ENCODE measurements at regions not wholly inside any gene's neighbourhood (a gene's known extent, or its start where the extent isn't known, plus 50 kb on each side); places are given as distances from the start of the nearest gene placed in this dataset.

DNA sequence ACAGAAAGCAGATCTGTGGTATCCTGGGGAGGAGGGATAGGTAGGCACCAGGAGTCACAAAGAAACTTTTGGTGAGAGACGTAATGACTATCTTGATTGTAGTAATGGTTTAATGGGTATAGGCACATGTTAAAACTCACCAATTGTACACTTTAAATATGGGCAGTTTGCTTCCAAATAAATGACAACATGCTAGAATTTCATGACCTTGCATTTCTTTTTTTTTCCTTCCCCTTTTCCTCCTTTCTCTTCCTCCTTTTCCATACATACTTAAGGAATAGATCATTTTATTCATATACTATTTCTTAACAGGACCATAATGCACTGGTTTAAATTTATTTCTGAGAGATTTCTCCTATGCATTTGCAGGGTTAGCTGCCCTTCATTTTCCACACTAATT lies 341.8 kb downstream of the TMEM182 start:
- no peak for DNase-seq (ENCODE audit: low spot score)

DNA sequence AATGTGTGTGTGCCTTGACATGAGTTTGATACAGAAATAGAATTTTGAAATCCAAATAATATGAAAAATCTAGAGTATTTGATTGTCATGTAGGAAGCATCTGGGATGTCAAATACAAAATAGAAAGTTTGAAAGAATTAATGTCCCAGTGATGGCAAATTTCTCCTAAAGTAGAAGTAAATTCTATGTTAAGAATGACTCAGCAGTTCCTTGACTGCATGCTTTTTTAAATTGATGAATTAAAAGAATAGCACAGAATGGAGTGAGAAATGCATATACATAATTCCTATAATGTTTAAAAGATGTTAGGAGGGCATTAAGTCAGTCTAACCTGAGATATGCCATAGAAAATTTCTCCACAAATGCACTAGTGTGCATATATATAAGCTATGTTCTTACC lies 357.5 kb downstream of the TMEM182 start:
- DNase-seq (ENCODE audit: low spot score): no peak

DNA sequence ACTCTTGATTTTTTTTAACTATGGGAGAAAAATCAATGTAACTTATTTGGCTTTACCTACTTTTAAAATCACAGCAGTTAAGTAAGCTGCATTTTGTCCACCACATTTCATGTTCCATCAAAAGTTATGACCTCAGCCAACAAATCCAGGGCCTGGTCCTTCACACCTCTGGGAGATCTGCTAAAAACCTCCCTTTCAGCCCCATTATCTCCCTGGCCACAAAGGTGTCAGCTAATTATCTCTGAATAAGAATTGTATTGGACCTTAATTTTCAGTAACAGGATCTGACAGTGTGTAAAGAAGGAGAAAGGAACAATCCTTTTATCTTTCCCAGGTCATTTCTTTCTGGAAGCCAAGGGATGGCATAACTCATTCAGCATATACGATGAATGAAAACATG lies 359.3 kb downstream of the TMEM182 start:
- DNase-seq (ENCODE audit: low spot score): no peak

DNA sequence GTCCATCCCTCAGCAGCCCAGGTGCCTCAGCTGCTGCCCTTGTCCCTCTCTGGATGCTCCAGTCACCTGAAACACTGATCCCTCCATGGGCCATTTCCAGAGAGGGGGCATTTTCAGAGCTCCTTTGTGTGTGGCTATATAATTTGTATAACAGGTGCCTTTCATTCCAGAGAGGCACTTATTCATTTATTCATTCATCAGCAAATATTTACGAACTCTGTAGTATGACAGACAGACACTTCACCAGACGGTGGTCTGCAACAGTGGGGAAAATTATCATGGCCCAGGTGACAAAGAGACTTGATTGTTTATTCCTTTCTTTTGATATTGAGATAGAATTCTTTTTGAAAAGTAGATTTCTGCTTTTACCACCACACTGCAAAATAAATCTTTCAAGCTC lies 361.7 kb downstream of the TMEM182 start:
- DNase-seq (ENCODE audit: low spot score): no peak

DNA sequence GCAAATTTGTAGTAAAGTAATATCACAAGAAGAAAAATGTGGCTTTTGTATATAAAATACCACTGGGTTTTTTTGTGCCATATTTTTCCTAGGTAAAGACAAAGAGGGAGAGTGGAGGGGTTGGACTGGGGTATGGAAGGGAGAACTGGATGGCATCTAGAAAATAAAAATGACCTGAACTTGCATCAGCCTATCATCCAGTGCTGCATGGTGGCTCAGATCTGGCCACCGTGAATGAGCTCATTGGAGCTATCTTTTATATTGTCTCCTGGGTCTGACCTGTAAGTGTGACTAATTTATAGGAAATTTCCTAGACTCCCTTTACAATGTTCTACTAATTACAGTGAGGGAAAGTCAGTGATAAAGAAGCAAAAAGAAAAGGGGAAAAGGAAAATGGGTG lies 369.0 kb downstream of the TMEM182 start:
- no peak for DNase-seq (ENCODE audit: low spot score)

DNA sequence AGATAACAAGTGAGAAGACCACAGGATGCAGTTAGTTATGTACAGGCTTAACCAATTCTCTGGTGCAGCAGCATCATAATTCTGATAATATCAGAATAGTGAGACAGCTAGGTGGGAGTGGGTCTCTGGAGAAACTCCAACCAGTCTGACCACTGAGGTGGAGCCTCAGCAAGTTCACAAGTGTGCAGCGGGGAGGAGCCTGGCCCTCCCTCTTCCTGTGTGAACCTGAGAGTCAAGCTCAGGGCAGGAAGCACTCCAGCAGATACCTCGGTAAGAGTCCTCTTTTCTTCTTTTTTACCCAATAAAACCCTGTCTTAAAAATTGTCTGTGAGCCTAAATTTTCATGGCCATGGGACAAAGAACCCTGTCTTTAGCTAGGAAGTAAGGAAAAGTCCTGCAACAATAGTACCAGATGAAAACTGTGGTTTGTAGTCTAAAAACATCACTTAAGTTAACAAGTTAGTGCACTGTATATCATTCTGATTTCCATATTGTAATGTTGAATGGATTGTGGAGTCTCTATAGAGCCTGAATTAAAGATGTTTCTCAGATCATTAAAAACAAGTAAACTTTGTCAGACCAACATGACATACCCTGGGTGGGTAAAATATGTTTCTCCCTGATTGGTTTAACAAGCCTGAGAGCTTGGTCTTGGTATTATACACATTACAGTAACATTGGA lies 370.8 kb downstream of the TMEM182 start:
- no peak for DNase-seq (ENCODE audit: low spot score)

DNA sequence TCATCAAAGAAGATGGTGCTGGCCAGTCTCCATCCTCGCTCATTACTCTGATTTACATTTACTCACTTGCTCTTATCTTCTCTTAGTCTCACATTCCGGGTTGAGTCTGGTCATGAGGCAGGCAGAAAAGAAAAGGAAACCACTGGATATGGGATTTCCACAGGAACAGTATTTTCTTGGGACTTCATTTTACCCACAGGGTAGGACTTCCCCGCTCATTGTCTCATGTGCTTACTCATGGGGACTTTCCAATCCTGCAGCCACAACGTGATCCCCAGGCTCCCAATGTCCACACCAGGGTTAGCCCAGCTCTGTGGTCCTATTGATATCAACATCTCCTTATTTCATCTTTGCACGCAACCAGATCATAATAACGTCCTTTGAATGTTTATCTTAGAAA lies 373.8 kb downstream of the TMEM182 start:
- no peak for DNase-seq (ENCODE audit: low spot score)

DNA sequence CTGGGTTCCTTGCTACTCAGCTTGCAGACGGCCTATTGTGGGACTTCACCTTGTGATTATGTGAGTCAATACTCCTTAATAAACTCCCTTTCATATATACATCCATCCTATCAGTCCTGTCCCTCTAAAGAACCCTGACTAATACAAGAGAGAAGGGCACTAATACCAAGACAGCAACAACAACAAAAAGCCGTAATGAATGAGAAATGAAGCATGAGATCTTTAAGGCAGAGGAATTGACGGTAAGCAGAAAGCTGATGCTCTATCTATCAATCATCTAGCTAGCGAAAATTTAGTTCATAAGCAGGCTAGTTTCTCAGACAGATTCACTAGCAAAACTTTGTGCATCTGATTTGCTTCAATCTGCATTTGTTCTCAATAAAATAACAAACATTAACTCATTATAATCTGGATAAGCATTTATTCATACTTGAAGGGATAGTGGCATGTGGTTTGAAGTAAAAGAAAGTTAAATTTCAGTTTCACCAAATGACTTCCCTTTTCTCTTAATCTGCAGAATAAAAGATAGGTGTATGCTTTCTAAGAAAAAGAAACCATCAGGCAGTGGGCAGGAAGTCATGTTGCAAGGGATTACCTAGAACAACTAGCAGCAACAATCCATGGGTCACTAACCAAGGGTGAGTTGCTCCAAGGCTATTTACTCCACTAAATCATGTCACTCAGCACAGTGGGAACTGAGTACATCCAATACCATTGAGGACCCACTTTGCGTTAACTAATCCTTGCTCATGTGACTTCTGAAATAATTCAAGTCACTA lies 376.5 kb downstream of the TMEM182 start:
- DNase-seq (ENCODE audit: low spot score): no peak

DNA sequence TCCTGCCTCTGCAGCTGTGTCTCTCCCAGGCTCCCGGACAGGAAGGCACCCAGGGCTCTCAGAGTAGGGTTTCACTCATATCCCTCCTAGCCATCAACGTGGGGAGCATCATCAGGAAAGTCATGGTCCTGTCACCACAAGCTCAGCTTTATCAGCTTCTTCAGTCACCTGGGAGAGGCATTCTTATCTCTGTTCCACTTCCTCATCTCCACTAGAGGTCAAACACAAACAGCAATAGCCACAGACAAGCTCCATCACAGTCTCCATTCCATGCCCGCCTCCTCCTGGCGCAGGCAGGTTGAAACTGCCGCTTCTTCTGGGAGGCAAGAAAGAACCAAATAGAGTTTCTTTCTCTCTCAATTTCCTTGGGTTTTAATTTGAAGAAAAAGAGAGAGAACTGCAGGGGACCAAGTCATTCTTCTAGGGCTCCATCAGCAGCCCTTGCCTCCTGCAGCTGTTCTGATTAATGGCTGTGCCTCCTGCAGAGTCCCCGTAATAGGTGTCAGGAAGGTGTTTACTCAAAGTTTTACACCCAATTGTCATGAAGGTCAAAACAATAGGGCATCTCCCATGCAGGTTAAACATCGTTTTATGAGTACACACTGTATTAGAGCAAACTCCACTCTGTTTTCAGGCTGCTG lies 377.9 kb downstream of the TMEM182 start:
- DNase-seq (ENCODE audit: low spot score): no peak

DNA sequence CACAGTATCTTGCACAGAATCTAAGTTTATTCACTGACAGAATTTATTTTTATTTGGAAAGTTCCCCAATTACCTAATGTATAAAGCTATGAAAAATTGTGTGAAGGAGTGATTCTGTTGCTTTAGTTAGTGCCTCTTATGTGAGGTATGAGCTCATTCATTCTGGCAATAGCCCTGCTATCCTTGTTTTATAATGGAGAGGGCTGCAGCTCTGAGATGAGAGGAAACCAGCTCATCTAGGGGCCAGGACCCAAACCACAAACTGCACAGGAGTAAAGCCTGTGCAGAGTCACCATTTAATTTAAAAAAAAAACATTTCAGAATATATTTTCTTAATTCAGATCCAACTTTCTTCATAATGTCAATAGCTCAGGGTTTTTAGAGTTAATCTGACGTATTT lies 383.0 kb downstream of the TMEM182 start:
- DNase-seq (ENCODE audit: low spot score): no peak

DNA sequence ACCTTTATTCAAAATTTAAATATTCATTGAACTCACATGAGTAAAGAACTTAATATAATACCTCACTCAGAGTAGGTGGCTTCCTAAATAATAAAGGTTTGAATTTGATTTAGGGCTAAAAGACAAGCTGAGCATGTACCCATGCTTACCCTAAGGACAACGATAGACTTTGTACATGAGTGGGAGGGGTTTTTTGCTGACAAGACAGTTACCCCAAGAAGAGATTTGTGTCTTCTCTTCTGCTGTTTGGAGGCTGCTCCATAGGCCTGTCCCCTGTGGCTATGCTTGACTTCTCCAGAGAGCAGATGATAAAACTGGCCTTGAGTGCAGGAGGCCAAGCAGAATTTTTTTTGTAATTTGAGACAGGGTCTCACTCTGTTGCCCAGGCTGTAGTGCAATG lies 383.9 kb downstream of the TMEM182 start:
- DNase-seq (ENCODE audit: low spot score): no peak

DNA sequence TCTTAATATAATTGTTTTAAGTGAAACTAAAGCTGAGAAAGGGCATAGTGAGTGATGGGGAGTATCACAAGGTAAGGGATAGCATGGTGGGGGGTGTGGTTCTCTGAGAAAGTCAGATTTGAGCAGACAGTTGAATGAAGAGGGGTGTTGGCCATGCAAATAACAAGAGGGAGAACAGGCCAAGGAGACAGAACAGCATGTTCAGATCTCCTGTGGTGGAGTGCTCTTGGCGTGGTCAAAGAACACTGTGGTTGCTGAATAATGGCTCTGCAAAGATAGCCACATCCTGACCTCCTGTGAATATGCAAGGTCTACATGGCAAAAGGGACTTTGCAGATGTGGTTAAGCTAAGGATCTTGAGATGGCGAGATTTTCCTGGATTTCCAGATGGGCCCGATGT lies 389.2 kb downstream of the TMEM182 start:
- DNase-seq (ENCODE audit: low spot score): no peak

DNA sequence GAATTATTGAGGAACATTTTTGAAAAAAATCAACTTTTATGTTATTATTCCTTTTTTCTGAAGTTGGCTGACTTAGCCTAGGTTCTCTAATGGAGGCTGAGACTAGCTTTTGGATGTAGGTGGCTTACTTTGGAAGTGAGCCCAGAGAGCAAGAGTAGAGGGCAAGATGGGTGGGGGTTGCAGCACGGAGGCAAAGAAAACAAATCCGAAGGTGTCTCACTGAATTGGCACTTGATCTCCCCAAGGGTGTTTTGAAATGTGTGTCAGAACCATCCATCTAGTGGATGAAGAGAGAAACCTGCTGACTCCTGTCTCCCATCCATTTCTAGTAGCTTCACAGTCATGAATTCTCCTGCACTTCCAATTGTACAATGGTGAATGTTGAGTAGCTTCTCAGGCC lies 390.7 kb downstream of the TMEM182 start:
- no peak for DNase-seq (ENCODE audit: low spot score)

DNA sequence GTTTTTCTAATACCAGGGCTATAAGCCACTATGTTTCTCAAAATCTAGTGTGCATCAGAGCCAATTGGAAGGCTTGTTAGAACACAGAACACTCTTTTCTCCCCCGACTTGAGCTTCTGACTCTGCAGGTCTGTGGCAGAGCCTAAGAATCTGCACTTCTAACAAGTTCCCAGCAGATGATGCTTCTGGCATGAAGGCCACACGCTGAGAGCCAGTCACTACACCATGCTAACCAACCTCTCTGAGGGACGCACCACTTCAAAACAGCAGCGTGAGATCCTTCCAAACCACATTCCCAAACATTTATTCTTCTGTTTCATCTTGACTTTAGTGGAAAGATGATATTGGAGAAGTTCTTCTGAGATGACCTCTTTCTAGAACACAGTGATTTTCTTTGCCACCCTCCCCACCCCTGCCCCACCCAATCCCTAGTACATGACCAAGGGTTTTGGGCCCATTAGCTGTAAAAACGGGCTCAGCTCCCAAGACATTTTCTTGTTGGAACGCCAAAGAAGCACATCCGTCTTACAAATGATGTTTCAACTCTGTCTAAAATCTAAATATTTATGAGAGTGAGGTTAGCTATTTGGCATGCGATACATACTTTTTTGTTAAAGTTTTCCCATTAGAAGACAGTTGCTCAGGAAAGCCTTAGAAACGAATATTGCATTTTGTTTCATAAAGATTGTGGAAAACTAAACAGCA lies 391.9 kb downstream of the TMEM182 start:
- DNase-seq (ENCODE audit: low spot score): no peak

DNA sequence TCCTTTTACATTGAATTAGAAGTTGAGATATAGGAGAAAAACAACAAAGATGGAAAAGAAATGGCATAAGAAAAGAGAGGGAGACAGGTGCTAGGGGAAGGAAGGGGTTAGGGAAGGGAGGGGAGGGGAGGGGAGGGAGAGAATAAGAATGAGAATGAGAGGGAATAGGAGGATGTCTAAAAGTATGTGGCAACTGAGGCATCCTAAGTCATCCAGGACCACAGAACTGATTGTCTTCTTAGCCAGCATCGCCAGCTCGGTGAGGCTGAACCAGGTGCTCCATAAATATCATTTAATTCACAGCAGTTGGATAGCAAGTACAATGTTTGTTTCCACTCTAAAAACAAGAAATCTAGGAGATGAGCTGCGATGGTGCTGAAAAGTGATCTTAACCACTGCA lies 393.5 kb downstream of the TMEM182 start:
- DNase-seq (ENCODE audit: low spot score): no peak

DNA sequence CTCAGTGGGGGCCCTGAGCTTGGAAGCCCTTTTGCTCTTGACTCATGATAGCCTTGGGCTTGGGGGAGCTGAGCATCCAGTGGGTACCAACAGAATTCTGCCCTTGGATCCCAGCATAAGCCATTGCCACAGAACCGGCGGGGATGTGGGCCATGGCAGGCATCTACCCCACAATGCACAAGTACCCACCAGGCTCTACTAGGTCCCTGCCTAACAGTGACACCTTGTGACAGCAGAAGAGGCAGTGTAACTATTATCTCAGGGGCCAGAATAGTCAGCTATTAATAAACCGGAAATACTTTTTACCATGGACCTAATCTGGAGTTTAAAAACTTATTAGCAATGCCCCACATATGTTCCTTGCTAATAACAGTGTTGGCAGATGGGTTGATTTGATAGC lies 397.2 kb downstream of the TMEM182 start:
- DNase-seq (ENCODE audit: low spot score): no peak

DNA sequence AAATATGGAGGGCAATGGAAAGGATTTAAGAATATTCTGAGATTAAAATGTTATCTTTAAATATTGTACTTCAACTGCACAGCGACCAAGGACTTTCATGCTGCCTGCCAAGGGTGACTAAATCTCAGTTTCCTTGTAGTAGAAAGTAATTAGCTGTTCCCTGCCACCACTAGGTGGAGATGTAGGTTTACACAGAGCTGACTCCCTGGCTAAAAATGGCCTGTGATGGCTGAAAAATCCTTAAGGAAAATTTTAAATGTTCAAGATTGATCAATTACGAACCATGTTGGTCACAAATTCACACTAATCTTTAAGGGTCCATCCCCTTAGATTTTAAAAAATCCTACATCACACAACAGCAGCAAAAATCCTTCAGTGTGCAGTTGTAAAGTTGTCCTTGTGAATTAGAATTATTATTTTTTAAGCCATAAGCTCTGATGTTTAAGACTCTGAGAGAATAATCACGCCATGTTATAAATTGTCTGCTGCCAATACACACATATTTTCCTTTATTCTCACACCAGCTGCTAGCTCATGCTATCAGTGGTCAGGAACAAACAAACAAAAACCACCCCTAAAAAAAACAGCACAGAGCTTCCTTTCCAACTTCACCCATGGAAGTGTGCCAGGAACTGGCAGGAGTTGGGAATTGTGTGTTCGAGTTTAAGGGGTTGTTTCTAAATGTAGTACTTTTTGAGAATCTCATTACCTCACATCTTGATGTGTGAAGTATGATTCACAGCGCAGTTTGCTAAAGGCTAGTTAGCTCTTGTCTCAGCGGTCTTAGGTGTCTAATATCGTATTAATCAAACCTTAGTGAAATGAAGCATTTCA lies 399.8 kb downstream of the TMEM182 start:
- DNase-seq (ENCODE audit: low spot score): peak; percentile 52

DNA sequence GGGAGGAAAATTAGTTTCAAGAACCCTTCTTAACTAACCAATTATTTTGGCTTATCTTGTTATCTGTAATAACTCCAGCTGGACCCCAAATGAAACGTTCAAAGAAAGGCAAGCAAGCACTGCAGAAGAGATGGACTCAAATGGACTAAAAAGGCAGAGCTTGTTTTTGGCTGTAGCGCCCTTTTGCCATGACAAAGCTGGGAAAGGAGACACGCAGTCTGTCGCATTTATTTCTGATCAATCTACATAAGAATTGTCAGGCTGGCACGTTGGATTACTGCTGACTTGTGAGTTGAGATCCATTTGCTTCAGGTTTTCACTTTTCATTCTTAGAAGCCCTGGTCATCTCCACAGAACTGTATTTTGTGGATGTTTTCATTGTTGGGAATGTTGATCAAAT lies 402.9 kb downstream of the TMEM182 start:
- DNase-seq (ENCODE audit: low spot score): no peak

DNA sequence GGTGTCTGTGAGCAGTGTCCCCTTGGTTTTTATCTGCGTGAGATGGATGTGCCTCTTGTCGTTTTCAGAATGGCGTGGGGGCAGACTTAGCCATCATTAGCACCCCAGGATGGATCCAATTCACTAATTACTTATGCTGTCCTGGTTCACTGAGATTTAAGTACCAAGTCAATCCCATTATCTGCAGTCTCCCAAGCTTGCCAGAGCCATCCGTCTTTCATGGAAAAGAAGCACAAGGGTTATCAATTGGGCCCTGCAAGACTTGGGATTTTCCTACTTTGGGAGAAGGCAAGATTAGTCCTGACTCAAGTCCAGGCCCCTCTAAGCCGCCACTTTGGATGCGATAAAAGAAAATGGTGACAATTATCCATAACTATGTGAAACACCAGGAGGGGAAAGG lies 404.0 kb downstream of the TMEM182 start:
- no peak for DNase-seq (ENCODE audit: low spot score)

DNA sequence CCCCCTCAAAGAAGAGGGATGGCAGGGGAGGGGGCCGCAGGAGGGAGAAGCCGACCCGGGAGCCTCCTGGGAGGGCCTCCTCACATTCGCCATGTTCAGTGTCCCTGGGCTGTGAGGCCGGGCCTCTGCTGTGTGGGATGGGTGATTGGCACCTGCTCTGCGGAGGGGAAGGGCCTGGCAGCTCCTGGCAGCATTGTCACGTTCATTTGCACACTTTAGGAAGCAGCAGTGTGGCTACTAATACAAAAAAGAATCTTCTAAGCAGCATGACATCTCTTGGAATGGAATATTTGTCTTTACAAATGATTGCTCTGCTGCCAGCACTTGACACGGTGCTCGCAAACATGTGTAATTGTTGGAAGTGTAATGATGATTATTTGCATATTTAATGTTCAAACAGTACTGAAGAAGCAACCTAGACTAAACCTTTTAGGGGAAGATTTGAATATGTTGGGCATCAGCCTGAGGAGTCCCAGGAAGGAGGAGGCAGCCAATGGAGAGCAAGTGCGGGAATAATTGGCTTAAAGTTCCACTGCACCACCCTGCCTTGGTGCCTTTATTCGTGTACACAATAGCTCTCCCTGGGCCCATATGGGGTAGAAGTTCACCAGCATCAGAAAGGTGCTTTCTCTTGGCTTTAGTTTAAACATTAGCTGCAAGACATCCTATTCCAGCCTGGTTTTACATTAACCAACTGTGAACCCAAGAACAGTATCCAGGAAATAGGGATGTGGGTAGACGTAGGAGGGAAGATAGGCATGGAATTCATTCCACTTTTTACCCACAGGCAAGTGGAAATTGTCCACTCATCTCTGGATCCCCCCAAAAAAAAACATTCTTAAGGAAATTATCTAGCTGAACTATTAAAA lies 404.9 kb downstream of the TMEM182 start:
- DNase-seq (ENCODE audit: low spot score): no peak

DNA sequence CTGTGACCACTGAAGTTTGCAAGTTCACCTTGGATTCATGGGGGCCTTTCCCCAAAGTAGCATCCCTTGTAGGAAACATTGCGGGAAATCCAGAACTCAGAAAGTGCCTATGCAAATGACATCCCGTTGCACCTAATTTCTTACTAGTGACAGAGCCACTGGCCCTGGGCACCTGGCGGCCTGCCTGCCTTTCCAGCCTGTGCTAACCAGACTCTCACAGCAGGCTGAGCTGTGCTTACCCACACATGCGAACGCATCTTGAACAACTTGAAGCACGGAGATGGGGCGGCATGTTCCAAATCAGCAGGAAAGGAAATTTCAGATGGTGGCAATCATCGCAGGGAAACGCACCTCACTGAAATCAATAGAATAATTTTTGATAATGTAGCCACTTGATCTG lies 405.8 kb downstream of the TMEM182 start:
- no peak for DNase-seq (ENCODE audit: low spot score)

All from putamen (tissue), 1 donor.